Breast epithelium (tissue), 4 donors: ENCODE measurements at regions not wholly inside any gene's neighbourhood (a gene's known extent, or its start where the extent isn't known, plus 50 kb on each side); places are given as distances from the start of the nearest gene placed in this dataset.

Experiments
- DNase-seq, 2 donors: peaks; one replicate each; pipeline ENCODE4 v3.0.0-alpha.2; 2019; ENCODE audit warnings: low spot score in 2 of 2
- H3K27ac ChIP-seq, 2 donors: fragments of 200-600 bp; sonication (generic) in 1 of 2; one replicate each; pipeline ENCODE4 v1.5.1; 2016 to 2019; ENCODE audit warnings: mild to moderate bottlenecking in 1 of 2
- H3K27me3 ChIP-seq, 2 donors: fragments of 200-600 bp; sonication (generic) in 1 of 2; one replicate each; pipeline versions ENCODE4 v1.5.1 to v1.6.0; 2017 to 2019; ENCODE audit warnings: control low read depth in 1 of 2, mild to moderate bottlenecking in 1 of 2
- H3K36me3 ChIP-seq: fragments of 200-600 bp; one replicate; pipeline ENCODE4 v1.5.1; 2019
- H3K4me1 ChIP-seq, 2 donors: fragments of 200-600 bp; sonication (generic); one replicate each; pipeline ENCODE4 v1.5.1; 2016 to 2019; ENCODE audit warnings: control low read depth in 1 of 2
- H3K4me3 ChIP-seq, 3 donors: fragments of 200-600 bp; sonication (generic); 1 replicate in 2 of 3; 2 replicates in 1 of 3; pipeline ENCODE4 v1.5.1; 2016 to 2019; ENCODE audit warnings: mild to moderate bottlenecking in 3 of 3, moderate library complexity in 2 of 3
- H3K9me3 ChIP-seq, 2 donors: fragments of 200-600 bp; sonication (generic) in 1 of 2; one replicate each; pipeline ENCODE4 v1.5.1; 2016 to 2019; ENCODE audit warnings: control low read depth in 1 of 2
- CTCF ChIP-seq, 3 donors: fragments of 450-650 bp; IDR thresholded peaks; one replicate each; pipeline ENCODE4 v1.5.1; 2016 to 2017; ENCODE audit warnings: antibody characterized with exemption in 3 of 3, mild to moderate bottlenecking in 3 of 3, moderate library complexity in 3 of 3
- POLR2A ChIP-seq: fragments of 450-650 bp; IDR thresholded peaks from one replicate; pipeline ENCODE4 v1.6.1; 2016; ENCODE audit warnings: antibody characterized with exemption, mild to moderate bottlenecking, moderate library complexity
- POLR2AphosphoS5 ChIP-seq, 3 donors: sonication (generic); formaldehyde crosslinking; IDR thresholded peaks; one replicate each; pipeline ENCODE4 v1.6.1; 2017; ENCODE audit warnings: antibody characterized with exemption in 3 of 3
- intact Hi-C: fragments of 100-400 bp; cut with DNase I; formaldehyde crosslinking; loops from one replicate; pipeline ENCODE4 v1.15.1; 2023; ENCODE audit warnings: low total_unique reads

- Histone ChIP-seq H3K4me3 (no peak overlapping the region), H3K27ac (no peak overlapping the region), H3K9me3 (no peaks in the 10 kb centered on the region), H3K36me3 (no peaks in the 10 kb centered on the region), H3K4me1 (no peaks in the 10 kb centered on the region), H3K27me3 (no peaks in the 10 kb centered on the region)
- TF ChIP-seq CTCF (IDR thresholded peaks at IDR 0.05) (no peak), POLR2AphosphoS5 (IDR thresholded peaks at IDR 0.05) (no peak)
- DNase-seq: no peak
- intact Hi-C loops: no loop called here
These were observed 237.4 kb upstream of the HS6ST1 start for GRCh38 chr2:128556089-128556488.

GRCh38 chr2:128556633-128557032 lies 238.0 kb upstream of the HS6ST1 start:
- Histone ChIP-seq H3K4me3 (no peak overlapping the region), H3K36me3 (no peaks in the 10 kb centered on the region), H3K27ac (peak overlapping the region in 1 of 2 donors; percentile 12), H3K27me3 (no peaks in the 10 kb centered on the region), H3K9me3 (no peaks in the 10 kb centered on the region), H3K4me1 (no peaks in the 10 kb centered on the region)
- intact Hi-C loops: no loop called here
- TF ChIP-seq CTCF (IDR thresholded peaks at IDR 0.05) (no peak), POLR2AphosphoS5 (IDR thresholded peaks at IDR 0.05) (no peak), POLR2A (no peak)
- DNase-seq: no peak

GRCh38 chr2:128557069-128557468 lies 238.4 kb upstream of the HS6ST1 start:
- intact Hi-C loops: no loop called here

GRCh38 chr2:128557831-128558241 lies 239.2 kb upstream of the HS6ST1 start:
- H3K27ac ChIP-seq: no peak overlapping the region
- H3K4me3 ChIP-seq: no peak overlapping the region
- H3K4me1 ChIP-seq: no peaks in the 10 kb centered on the region
- H3K9me3 ChIP-seq: no peaks in the 10 kb centered on the region
- no peaks in the 10 kb centered on the region for H3K36me3 ChIP-seq
- no peak for TF ChIP-seq CTCF (IDR thresholded peaks at IDR 0.05)
- TF ChIP-seq POLR2AphosphoS5 (IDR thresholded peaks at IDR 0.05): no peak
- no peak for TF ChIP-seq POLR2A
- DNase-seq: no peak
- intact Hi-C loops: no loop called here
- H3K27me3 ChIP-seq: no peaks in the 10 kb centered on the region

More at GRCh38 chr2:128557069-128557468, 238.4 kb upstream of the HS6ST1 start:
- Histone ChIP-seq H3K4me3 (no peak overlapping the region), H3K4me1 (no peaks in the 10 kb centered on the region), H3K9me3 (no peaks in the 10 kb centered on the region), H3K27me3 (no peaks in the 10 kb centered on the region), H3K36me3 (no peaks in the 10 kb centered on the region), H3K27ac (peak overlapping the region in 1 of 2 donors; percentile 12)
- no peak for TF ChIP-seq POLR2A
- TF ChIP-seq POLR2AphosphoS5 (IDR thresholded peaks at IDR 0.05): no peak
- TF ChIP-seq CTCF (IDR thresholded peaks at IDR 0.05): no peak
- DNase-seq: no peak

- Histone ChIP-seq H3K4me1 (no peaks in the 10 kb centered on the region), H3K27me3 (no peaks in the 10 kb centered on the region), H3K4me3 (no peak overlapping the region), H3K27ac (no peak overlapping the region), H3K36me3 (no peaks in the 10 kb centered on the region), H3K9me3 (no peaks in the 10 kb centered on the region)
- no peak for DNase-seq
- TF ChIP-seq POLR2AphosphoS5 (IDR thresholded peaks at IDR 0.05) (no peak), CTCF (IDR thresholded peaks at IDR 0.05) (no peak), POLR2A (no peak)
- intact Hi-C loops: no loop called here
These were observed 239.8 kb upstream of the HS6ST1 start for GRCh38 chr2:128558441-128558840.
